GM18520 (cell line): ENCODE measurements at regions not wholly inside any gene's neighbourhood (a gene's known extent, or its start where the extent isn't known, plus 50 kb on each side); places are given as distances from the start of the nearest gene placed in this dataset.

ENCODE experiments used
- ATAC-seq: cut with Tn5 transposase; IDR thresholded peaks from one replicate; pipeline ENCODE4 v1.9.1; 2021; ENCODE audit not compliant: unreplicated experiment

DNA sequence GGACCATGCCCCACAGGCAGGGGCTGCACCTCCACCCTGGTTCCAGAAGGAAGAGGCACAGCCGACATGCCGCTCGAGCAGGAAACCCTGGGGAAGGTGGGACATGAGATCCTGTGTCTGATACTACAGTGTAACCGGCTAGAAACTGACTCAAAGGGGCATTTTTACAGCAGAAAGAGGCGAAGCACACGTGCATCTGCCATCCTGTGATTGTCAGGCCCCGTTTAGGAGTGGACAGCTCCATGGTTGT is 62.7 kb downstream of the SIK1 start:
- ATAC-seq: no peak

GRCh38 chr21:43363506-43364260 is 63.2 kb downstream of the SIK1 start:
- ATAC-seq: no peak

DNA sequence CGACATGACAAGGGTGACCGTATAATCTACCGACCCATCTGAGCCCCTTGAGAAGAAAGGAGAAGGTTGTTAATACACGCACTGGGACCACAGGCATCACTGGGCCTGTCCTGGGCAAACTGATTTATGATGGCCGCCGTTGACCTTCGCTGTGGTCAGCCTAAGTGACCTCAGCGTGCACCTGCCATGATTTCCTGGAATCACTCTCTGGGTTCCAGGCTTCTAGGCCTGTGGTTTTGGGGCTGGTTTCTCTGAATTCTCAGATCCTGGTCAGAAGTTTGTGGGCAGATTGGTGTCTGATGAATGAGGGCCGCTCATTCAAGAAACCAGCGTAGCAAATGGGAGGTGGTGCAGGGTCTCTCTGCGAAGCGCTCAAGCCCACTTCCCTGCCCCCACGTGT is 64.0 kb downstream of the SIK1 start:
- ATAC-seq: no peak

GRCh38 chr21:43362321-43362791 is 64.6 kb downstream of the SIK1 start:
- no peak for ATAC-seq

DNA sequence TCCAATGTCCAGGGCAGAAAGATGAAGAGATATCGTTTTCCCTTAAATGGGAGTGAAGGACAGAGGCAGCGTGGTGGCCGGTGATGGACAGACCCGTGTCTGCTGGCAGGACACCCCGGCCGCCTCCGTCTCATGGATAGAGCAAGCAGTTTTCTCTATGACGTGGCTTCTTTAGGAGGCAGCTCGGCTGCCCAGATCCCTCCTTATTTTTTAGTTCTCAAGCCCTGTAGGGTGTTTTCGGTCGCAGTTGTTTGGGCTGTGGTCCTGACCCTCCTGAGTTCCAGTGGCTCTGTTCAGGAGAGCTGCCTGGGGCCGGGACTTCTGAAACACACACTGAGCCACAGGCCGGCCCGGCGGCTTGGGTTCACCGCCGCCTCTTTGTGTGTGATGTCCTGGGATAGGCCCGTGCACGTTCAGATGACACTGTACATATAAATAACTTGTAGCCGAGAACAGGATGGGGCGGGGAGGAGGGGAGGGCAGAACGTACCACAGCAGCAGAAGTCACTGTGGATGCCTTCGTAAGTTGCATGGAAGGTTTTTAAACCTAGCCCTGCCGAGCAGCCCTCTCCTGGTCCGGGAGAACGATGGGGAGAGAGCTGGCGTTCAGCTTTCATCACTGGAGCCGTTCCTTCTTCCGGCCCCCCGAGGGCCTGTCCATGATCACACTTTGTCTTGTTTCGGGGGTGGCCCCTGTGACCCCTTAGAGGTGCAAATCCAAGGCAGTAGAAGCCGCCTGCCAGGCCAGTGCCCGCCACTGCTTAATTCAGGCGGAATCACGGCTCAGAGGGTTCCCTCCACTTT is 65.2 kb downstream of the SIK1 start:
- ATAC-seq: no peak

DNA sequence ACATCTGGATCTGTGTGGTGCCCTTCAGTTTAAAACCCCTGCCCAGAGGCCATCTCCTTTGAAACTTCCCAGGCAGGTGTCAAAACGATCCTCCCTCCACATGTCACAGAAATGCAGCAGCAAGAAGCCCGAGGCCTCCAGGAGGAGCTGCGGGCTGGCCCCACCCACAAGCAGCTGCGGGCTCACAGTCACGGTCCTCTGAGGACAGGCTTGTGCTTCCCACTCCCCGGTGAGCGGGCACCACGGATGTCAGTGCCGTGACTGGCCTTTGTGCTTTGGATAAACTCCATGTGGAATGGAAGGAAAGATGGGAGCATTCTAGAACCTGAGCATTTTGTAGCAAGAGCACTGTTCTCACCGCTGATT is 65.8 kb downstream of the SIK1 start:
- ATAC-seq: no peak

DNA sequence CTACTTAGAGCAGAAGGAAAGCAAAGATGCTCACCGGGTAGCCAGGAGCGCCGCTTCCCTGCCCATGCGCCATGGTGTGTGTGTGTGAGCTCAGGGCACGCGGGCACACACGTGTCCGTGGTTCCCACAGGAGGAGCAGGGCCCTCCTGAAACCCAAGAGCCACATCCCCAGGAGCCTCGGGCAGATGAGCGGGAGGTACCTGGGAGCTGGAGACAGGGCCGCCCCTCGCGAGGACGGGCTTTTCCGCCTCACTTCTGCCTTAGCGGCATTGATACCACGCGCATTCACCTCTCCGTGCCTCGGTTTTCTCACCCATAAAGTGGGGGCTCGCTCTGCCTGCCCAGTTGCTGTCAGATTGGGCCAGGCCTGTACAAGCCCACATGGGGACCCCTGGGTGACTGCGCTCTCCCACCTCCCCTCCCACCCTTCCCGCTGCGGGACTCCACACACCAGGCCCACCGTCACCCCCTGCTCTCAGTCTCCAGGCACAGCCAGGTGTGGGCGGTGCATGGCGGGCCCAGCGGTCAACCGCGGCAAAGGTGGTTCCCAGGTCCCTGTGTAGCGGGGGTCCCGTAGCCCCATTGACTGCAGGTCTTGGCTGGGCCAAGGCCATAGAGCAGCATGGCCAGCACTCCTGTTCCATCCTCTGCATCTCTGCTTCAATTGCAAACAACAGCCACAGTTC is 66.3 kb downstream of the SIK1 start:
- ATAC-seq: no peak

DNA sequence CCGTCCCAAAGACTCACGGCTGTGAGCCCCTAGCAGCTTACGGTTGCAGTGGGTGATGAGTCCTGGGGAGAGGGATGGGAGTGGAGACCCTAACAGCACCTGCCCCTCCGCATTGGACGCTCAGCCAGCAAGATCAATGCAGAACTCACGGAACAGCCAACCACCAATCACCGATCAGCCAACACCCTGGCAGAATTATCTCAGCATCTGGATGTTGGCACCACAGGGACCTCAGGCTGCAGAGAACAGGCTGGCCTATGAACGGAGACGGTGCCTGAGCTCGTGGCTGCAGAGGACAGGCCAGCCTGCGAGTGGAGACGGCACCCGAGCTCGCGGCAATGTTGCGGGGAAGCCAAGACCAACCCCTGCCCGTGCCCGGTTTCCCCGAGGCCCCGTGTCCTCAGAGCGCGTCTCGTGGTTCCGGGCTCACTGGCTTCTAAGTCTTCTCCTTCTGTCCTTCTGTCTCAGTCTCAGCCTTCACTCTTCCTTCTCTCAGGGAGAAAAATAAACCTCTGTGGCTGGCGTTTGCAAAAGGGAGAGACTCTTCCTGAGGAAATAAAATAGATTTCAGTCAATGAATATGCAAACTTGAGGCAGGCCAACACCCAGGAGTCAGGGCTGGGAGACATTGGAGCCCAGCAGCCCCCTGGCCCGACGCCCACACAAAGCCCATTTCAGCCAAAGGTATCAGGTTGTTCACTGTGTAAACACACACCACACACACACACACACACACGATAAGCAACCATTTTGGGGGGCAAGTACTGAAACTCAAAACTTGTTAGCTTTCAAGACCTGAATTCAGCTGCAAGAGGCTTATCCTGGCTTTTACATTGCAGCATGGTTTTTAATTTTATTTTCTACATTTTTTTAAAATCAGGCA is 67.8 kb downstream of the SIK1 start:
- no peak for ATAC-seq

- no peak for ATAC-seq
These were observed 69.1 kb downstream of the SIK1 start for GRCh38 chr21:43357715-43358430.

GRCh38 chr21:43355925-43356289 is 71.0 kb downstream of the SIK1 start:
- peak; percentile 17 for ATAC-seq

GRCh38 chr21:43355266-43355924 is 71.5 kb downstream of the SIK1 start:
- no peak for ATAC-seq

GRCh38 chr21:43354666-43355065 is 72.3 kb downstream of the SIK1 start:
- no peak for ATAC-seq

GRCh38 chr21:43354026-43354420 is 72.9 kb downstream of the SIK1 start:
- no peak for ATAC-seq

DNA sequence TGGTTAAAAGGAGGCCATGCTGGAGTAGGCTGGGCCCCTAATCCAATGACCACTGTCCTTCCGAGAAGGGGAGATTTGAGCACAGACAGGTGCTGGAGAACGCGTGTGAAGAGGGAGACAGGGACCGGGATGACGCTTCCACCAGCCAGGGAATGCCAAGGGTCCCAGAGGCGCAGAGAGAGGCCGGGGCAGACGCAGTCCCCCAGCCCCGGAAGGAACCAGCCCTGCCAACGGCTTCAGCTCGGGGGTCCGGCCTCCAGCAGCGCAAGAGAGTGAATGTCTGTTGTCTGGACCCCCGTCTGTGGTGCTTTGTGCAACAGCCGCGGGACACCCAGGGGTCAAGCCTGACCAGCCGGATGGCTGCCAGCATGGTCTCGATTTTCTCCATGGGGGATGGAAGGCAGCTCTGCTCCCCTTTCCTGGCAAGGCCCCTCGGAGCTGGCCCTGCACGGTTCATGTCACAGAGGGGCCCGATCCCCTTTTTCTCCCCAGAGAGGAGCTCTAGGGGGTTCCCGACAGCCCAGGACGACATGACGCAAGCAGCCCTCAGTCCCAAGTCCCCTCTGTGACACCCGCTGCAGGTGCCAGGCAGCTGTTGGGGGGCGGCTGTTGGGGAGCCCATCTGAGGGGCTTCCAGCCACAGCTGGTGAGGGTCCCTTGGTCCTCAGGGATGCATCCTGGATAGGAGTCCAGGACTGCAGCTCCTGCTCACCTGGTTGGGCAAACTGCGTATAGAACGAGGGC is 73.5 kb downstream of the SIK1 start:
- no peak for ATAC-seq

DNA sequence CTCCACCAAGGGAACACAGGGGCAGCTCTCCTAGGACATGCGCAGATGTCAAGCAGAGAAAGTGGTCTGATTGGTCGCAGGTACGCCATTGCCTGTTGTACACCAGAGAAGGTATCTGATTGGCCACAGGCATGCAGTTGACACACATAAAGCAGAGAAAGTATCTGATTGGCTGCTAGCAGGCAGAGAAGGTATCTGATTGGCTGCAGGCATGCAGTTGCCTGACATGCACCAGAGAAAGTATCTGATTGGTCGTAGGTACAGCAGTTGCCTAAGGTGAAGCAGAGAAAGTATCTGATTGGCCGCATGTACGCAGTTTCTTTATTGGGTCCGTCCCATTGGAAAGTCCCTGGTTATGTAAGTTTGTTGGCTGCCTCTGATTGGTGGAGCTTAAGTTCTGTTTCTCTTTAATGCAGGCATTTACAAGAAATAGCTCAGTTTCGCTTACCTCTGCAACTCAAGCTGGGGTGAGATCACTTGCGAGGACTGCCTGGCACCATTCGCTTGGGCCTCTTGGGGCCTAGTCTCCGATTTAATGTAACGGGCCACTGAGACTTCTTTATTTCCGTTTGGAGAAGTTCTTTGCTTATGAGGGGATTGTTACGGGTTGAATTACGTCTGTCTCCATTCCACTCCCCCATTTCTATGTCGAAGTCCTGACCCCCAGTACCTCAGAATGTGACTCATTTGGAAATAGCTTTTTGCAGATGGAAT is 74.2 kb downstream of the SIK1 start:
- ATAC-seq: peak; percentile 76

DNA sequence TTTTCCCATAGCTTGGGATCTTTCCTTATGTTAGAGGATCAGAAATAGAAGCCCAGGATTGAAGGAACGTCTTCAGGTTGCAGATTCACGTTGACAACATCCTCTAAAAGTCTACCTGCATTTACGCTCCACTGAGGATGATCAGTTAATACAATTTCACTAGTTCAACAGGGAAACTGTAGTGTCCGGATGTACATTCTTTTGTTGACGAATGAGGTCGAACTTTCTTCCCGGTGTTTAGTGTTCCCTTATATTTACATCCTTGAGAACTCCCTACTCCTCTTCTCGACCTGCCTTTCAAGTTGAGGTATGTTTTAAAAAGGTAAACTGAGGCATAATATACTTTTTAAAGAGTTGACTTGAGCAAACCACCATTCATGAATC is 74.8 kb downstream of the SIK1 start:
- no peak for ATAC-seq

- ATAC-seq: no peak
These were observed 75.3 kb downstream of the SIK1 start for GRCh38 chr21:43351501-43352153.

- no peak for ATAC-seq
These were observed 77.3 kb downstream of the SIK1 start for GRCh38 chr21:43349644-43350043.
